GM19035 (cell line): ENCODE measurements at regions not wholly inside any gene's neighbourhood (a gene's known extent, or its start where the extent isn't known, plus 50 kb on each side); places are given as distances from the start of the nearest gene placed in this dataset.

ENCODE experiments used
- ATAC-seq: cut with Tn5 transposase; IDR thresholded peaks from one replicate; pipeline ENCODE4 v1.9.1; 2021; ENCODE audit not compliant: unreplicated experiment

DNA sequence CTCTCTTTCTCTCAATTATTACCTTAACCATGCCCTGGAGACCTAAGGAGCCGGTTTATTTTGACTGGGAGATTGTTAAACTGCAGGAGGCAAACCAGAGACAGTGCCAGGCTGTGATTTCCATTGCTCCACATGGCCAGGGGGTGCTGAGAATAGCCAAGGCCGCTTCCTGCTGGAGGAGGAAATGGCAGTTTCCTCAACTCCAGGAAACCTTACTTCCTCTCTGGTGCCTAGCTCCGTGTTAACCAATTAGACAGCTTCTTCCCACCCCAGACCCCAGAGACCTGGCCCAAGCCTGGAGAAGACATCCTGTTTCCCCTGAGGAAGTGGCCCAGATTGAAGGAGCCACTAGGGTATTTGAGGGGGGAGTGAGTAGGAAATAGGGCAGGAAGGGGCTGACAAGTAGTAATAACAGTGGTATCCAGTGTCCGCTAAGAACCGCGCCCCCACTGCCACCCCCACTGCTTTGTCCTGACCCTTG is 161.2 kb downstream of the PLPP3 start:
- no peak for ATAC-seq

DNA sequence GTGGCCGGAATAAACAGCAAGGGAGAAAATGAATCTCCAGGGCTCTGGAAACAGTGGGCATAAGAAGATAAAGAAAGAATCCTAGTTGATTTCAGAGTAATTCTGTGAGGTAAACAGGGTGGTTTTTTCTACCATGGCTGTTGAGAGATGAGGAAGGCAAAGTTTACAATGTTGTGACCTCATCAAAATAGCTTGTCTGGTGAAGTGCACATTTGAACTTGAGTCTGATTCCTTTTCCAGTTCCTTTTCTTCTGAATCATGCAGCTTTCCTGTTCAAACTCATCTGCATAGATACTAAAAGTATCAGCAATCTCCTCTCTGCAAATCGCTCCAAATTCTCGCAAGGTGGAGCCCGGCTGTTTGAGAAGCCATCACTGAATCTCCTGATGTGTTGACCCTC is 161.7 kb downstream of the PLPP3 start:
- no peak for ATAC-seq

DNA sequence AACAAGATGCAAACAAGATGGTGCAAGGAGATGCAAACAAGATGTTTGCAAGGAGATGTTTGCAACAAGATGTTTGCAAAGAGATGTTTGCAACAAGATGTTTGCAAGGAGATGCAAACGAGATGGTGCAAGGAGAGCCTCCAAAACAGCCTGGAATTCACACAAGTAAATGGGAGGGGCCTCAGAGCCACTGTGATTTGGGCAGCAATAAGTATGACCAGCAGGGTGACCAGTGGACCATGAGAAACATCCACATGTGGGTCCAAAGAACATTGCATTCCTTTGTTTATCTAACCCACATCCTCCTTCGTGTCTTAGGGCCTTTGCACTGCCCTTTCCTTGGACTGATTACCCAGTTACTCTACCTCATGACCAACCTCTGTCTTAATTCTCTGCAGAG is 162.9 kb downstream of the PLPP3 start:
- ATAC-seq, result no peak

DNA sequence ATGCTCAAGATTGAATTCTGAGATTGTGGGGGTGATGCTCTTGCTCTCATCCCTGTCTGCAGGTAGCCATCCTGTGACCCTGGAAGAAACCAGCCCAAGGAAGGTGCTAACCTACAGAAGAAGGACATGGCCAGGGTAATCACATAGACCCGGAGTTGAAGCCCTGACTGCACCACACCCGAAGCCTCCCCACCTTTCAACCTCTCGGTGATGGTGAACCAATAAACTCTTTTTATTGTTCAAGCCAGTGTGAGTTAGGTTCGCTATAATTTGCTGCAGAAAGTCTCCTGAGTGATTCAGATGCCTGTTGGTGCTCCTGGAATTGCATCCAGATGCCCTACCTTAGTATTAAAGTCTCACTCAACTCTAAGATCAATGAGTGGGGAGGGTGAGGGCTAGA is 163.6 kb downstream of the PLPP3 start:
- ATAC-seq, result no peak

DNA sequence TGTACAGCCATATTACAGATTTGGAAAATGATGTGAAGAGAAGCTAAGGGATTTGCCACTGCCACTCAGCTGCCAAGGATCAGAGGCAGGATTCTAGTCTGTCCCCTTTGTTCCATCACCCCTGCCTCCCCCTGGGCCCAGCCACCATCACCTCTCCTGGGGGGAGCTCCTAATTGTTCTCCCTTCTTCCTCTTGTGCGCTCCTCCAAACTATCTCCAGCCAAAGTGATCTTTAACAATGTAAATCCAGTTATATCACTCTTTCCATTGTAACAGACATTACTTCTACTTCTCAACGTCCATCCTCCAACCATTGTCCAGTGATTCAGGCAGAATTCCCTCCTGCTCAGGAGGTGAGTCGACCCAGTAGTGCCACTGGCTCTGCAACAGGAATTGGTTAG is 164.1 kb downstream of the PLPP3 start:
- ATAC-seq, result no peak

DNA sequence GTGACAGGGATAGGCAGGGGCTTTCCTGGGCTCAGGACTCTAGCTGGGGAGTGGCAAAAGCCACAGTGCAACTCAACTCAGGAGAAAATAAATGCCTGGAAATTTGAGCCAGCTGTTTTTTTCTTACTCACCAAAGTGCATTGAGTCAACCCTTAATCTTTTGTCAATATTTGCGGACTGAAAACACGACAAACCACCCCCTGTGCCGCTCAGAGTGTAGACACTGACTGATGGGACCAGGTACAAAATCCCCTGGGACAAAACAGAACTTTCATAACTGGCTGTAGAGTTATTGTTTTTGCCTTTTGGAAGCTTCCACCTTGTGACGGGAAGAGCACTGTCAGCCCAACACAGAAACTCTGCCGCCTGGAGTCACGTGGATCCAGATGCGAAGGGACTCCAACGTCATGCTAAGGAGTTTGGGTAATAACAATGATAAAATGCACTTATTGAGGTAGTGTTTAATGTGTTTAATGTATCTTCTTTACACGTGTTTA is 164.6 kb downstream of the PLPP3 start:
- ATAC-seq, result no peak

DNA sequence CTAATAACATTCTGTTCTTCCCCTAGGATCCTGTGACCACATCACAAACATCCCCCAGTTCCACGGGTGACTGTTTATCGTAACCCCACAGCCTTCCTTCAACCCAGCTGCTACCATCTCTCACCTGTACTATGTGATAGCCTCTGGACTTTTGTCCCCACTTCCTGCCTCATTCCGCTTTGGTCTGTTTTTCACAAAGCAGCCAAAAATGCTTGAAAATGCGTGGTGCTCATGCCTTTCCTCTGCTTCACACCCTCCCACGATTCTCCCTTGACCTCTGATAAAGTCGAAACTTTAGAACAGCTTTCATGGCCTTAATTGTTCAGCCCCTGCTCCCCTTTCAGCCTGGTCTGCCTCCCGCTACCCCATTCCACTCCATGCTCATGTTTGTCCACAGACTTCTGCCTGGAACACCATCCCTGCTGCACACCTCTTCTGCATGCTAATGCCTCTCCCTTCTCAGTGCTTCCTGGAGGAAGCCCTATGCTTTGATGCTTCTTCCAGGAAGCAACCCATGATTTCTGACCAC is 165.6 kb downstream of the PLPP3 start:
- no peak for ATAC-seq

DNA sequence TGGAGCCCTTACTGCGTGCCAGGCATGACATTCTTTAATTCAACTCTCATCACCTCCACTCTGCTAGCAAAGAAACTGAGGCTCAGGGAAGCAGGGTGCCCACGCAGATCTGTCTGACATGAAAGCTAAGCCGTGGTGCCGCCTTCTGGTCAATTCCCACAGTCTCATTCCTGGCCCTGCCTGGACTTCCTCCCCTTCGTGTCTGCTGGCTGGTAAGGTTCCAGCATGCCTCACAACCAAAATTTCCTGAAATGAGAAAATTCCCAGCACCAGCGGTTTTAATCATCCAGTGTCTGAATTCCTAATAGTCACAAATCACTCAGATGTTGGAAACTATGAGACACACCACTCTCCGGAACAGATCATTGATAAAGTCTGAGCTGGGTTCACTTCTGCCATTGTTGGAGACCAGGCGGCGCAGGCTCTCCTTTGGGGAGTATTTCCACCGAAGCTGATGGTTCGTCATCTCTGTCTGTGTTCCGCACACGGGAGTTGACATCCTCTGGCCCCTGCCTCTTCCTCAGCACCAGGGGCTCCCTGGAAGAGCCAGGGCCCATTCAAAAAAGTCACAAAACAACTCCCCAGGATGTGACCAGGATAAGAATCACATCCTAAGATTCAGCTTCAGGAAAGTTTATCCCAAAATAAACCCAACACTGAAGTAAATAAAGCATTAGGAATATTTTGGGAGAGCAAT is 167.7 kb downstream of the PLPP3 start:
- no peak for ATAC-seq

DNA sequence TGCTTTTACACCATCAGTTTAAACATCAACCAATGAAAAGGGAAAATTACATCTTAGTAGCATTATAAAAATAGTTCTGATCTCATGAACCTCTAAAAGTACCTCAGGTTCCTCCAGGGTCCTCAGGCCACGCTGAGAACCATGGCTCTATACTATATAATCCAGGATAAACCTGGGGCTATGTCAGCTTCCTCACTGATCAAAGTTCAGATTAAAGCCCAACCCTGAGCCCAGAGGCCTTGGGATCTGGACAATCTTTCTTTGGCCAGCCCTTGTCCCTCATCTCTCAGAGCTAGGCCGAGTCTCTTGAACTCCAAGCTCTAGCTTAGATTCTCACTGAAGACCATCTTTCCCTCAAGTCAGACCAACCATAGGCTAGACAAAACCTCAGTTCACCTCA is 168.3 kb downstream of the PLPP3 start:
- ATAC-seq, result no peak

DNA sequence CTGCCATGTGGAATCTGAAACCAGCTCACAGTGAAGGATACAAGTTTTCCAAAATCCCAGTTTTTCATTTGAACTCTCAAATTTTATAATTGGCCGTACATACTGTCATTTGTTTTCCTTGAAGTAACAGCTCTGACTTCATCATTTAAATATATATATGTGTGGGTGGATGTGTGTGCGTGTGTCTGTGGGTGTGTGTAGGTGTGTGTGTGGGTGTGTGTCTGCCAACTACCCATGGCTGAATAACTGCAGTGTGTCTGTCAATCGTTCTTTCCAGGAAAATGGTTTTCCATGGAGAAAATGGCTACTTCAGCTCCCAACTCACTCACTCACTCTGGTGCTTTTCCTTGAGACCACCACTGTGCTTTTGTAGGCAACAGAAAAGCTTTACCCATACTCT is 169.0 kb downstream of the PLPP3 start:
- ATAC-seq, result no peak

DNA sequence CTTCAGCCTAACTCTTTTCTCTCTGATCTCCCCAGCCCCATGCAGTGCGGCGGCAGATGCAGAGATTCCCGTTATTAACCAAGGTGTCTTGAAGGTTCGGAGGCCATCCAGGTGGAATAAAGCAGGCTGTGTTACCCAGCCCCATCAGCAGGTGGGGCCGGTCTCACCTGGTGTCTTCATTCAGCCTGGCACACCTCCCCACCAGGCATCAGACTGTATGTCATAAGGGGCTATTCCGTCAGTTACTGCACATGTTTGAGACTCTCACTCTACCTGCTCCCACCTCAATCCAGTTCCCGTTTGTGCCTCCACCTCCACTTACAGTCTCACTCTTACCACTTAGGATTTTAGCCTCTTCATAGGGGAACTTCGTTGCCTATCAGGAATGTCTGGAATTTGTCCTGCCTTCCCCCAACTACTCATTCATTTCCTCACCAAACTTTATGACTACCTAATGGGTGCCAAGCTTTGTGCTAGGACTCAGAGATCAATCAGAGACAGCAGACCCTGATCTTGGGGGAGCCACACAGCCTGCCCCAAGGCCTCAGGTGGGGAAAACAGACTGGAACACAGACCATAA is 170.2 kb downstream of the PLPP3 start:
- no peak for ATAC-seq

DNA sequence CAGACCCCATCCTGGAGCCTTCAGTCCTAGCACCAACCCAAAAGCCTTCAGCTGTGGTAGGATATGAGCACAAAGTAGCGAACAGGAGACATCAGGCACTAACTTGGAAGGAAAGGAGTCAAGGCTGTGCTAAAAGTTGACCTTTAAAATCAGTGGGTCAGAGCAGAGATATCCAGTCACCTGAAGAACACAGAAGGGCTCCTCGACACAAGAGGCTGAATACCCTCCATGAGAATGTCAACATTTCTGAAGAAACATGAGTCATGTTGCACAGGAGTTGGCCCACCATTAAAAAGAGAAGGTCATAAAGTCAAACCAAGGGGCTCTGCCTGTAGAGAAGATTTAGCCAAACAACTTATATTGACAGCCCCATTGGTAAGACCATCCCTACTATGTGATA is 172.5 kb downstream of the PLPP3 start:
- no peak for ATAC-seq

DNA sequence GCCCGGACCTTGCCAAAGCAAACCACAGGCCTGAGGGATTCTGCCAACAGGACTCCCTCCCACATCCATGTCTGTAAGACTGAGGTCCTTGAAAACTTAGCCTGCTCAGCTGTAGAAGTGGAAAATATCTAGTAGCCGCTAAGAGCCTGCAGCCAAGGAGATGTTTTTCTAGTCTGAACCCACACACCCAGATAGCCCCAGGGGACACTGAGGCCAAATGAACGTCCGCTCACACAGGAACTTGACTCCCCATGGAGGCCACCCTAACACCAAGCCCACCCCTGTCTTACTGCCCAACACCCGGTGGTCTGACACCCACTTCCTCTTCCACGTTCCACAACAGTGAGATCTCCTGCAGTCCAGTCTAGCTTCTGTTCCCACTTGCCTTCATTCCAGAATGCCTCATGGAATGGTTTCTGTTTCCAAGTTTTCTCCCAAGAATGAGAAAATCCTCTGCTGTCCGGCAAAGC is 174.8 kb downstream of the PLPP3 start:
- ATAC-seq, result no peak

DNA sequence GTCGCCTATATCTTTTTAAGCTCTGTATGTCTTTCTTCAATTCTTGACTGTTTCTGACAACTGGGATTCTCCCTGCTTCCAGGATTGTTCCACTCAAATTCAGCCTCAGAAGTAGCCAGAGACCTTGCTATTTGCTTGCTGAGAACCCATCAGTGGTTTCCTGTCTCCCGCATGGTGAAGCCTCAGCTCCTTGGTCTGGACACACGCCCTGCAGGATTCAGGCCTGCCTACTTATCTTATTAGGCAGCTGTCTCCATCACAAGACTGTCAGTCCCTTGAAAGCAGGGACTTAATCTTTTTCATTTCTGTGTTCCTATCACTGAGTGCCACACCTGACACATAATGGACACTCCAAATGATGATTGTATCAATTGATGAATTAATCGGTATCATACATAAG is 175.3 kb downstream of the PLPP3 start:
- no peak for ATAC-seq

DNA sequence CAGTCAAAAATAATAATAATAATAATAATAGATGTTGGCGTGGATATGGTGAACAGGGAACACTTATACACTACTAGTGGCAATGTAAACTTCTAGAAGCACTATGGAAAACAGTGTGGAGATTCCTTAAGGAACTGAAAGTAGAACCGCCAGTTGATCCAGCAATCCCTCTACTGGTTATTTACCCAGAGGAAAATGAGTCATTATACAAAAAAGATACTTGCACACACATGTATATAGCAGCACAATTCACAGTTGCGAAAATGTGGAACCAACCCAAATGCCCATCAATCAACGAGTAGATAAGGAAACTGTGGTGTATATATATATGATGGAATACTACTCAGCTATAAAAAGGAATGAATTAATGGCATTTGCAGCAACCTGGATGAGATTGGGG is 176.0 kb downstream of the PLPP3 start:
- no peak for ATAC-seq

DNA sequence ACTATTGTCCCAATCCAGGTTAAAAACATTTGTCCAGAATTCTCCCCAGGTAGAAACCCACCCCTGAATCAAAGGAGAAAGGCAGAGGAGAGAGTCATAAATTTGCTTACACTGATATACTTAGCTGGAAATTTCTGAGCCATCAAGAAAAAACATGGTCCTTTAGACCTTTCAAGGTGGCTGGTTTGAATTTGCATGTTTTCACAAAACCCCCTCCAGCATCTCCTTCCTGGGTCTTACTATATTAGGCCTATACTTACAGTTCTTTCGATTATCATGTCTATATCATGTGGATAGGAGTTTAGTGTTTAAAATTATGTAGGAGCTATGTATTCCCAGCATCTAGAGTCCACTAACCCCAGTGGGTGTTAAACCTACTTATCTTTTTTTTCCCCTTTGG is 178.2 kb downstream of the PLPP3 start:
- no peak for ATAC-seq

DNA sequence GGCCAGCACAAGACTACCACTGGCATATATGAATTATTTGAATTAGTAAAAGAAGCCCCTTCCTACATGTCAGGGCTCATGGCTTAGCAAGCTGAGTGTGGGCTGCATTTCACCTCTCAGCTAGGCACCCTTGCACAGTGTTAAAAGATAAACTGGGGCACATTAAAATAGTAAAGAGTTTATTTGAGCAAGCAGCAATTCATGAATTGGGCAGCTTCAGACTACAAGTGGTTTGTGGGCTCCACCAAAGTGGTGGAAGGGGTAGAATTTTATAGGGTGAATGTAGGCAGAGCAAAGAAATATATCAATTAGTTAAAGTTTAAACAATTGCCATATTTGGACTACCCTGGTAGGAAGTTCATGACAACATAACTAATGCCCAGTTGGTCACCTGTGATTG is 178.8 kb downstream of the PLPP3 start:
- no peak for ATAC-seq

DNA sequence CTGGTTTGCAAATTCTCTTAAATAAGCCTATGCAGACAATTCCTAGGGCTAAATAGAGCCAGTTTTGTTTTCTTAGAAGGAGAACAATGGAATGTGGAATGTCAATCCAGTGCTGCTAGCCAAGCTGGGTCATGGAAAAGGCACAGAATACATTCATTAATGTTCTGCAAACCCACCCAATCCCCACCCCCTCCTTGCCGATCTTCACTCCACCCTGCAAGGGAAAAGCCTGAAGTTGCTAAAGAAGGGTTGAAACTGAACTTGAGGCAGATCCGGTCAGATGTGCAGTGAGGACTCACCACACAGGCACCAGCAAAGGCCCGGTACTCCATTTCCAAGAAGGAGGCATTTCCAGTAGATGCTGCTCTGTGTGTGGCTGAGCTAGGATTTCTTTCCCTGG is 179.6 kb downstream of the PLPP3 start:
- ATAC-seq, result no peak

DNA sequence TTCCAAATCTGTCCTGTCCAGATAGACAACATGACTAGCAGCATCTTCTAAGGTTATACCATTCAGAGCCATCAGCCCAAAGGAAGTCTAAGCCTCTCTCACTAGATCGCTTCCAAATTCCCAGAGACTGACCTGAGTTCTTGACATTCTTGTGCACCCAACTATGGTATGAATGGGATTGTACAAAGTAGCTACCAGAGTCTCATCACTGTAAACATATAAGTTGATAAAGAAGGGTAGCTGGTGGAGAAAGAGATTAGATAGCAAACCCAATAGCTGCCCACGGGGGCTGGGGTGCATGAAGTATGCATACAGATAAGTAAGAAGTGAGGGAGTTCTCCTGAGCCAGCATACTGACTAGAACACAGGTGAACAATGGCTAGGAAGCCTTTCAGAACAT is 180.0 kb downstream of the PLPP3 start:
- ATAC-seq, result no peak

DNA sequence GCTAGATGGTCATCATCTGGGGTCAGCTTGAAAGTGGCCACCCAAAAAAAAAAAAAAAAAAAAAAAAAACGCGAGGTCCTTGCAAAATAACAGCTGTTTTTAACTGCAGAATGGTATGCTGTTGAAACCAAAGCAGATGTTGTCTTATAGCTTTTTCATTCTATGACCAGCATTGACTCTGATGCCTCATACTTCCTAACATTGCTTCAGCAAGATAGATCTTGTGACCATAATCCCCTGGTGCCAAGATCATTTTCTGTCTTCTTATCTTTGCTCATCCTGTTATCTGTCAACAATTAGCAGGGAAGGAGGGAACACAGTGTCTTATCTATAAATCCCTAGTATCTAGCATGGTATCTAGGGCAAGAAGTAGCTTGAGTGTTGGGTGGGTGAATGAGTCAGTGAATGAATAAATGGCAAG is 181.5 kb downstream of the PLPP3 start:
- no peak for ATAC-seq

DNA sequence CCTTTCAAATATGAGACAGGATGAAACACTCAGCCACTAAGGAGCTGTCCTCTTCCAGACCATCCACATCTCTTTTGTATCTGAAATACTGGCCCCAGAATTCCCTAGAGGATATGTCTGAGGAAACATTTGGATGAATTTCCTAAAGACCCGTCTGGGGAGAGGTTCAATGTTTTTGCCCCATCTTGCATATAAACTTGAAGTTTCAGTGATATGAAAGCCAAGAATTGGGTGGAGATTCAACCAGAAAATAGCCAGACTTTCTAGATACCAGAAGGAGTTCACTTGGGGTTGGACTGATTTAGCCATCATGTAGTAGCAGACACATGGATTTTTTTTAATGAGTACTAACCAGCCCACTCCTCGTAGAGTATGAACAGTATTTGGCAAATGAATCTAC is 182.0 kb downstream of the PLPP3 start:
- no peak for ATAC-seq

DNA sequence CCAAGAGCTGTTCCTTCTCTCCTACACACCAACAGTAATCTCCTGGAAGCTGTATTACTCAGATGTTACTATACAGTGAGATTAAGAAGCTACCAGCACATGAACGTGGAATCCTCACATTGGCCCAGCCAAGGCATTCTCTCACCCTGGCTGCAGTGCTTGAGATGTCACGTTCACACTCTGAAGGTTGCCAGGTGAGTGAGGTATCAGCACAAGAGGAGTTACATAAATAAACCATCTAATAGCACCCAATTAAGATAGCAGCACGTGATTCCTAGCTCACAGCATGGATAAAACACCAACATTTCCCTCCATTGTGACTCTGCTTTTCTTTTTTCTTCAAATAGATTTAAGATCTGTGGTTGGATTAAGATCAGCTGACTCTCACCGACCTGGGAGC is 182.8 kb downstream of the PLPP3 start:
- no peak for ATAC-seq
